GM12874 (cell line): ENCODE measurements at regions not wholly inside any gene's neighbourhood (a gene's known extent, or its start where the extent isn't known, plus 50 kb on each side); places are given as distances from the start of the nearest gene placed in this dataset.

Experiments used
- CTCF ChIP-seq: IDR thresholded peaks from 2 replicates; pipeline ENCODE4 v1.5.1; 2011; ENCODE audit warnings: low read depth, mild to moderate bottlenecking, control low read depth, low read length, moderate library complexity; ENCODE audit not compliant: insufficient read depth

GRCh38 chr7:85659364-85659763, 472.5 kb upstream of the SEMA3D start:
- TF ChIP-seq CTCF: no peak

GRCh38 chr7:85655252-85655651, 468.4 kb upstream of the SEMA3D start:
- no peak for TF ChIP-seq CTCF

GRCh38 chr7:85644272-85644671, 457.4 kb upstream of the SEMA3D start:
- TF ChIP-seq CTCF: no peak

- no peak for TF ChIP-seq CTCF
Measured at GRCh38 chr7:85641331-85641730, 454.5 kb upstream of the SEMA3D start.

- no peak for TF ChIP-seq CTCF
Measured at GRCh38 chr7:85638394-85638793, 451.5 kb upstream of the SEMA3D start.

- no peak for TF ChIP-seq CTCF
Measured at GRCh38 chr7:85634951-85635350, 448.1 kb upstream of the SEMA3D start.

- no peak for TF ChIP-seq CTCF
Measured at GRCh38 chr7:85630904-85631600, 444.2 kb upstream of the SEMA3D start.
